ENCODE measurements at regions not wholly inside any gene's neighbourhood (a gene's known extent, or its start where the extent isn't known, plus 50 kb on each side); places are given as distances from the start of the nearest gene placed in this dataset.

- TF ChIP-seq CTCF (IDR thresholded peaks at IDR 0.05; ENCODE audit: insufficient read depth, low read depth, low read length), result no peak
- no peak for TF ChIP-seq EZH2 (IDR thresholded peaks at IDR 0.05; ENCODE audit: insufficient read depth, low read length)
These were observed 1002.0 kb downstream of the OTOL1 start for GRCh38 chr3:162498626-162499025.
